HepG2 (cell line): ENCODE measurements at regions not wholly inside any gene's neighbourhood (a gene's known extent, or its start where the extent isn't known, plus 50 kb on each side); places are given as distances from the start of the nearest gene placed in this dataset.
A peak's percentile ranks its signal among the peaks of the same experiment; 100 is the strongest.

Source experiments
- ATAC-seq: fragments of 200-7000 bp; cut with Tn5 transposase; 3 replicates; pipeline ENCODE4 v1.9.1; 2020; ENCODE audit warnings: mild to moderate bottlenecking, moderate library complexity
- BruUV-seq: library from RNA; stranded (reverse); fragments of 400-500 nt; replicated peaks from 2 replicates; lab custom pipeline; 2021; lab: Mats Ljungman, UMichigan
- CTCF ChIA-PET: fragments of 300-600 bp; formaldehyde crosslinking; extraction: SDS; loops from one replicate; lab custom pipeline; 2021; ENCODE audit warnings: low total read pairs, inconsistent platforms, low intra/inter-chr PET ratio; lab: Yijun Ruan, JAX
- POLR2A ChIA-PET: fragments of 350-600 bp; sonication (Branson Sonifier 250); formaldehyde crosslinking; loops from one replicate; lab custom pipeline; 2020; ENCODE audit warnings: antibody characterized with exemption, inconsistent platforms; lab: Yijun Ruan, JAX
- DNase-seq: peaks from one replicate; pipeline ENCODE4 v3.0.0-alpha.2; 2015; ENCODE audit warnings: low spot score
- FAIRE-seq: peaks from 3 replicates; lab custom pipeline; 2011; peaks lifted over from hg19 to GRCh38; lab: Jason Lieb, UNC
- H2AFZ ChIP-seq: one replicate; pipeline ENCODE4 v1.6.1; 2011; ENCODE audit warnings: low read length, inconsistent platforms
- H3K27ac ChIP-seq: fragments of 300-600 bp; 3 replicates; pipeline ENCODE4 v1.8.0; 2011; ENCODE audit warnings: mixed run types, mild to moderate bottlenecking, mixed read lengths, low read length, inconsistent platforms; ENCODE audit not compliant: insufficient read depth; ENCODE audit errors: extremely low read length
- H3K27me3 ChIP-seq, 2 experiments: fragments of 200-600 bp in 1 of 2; 2 replicates in 1 of 2; 3 replicates in 1 of 2; pipeline versions ENCODE4 v1.6.0 to v1.8.0; 2011; ENCODE audit warnings: low read length in 2 of 2, mild to moderate bottlenecking in 2 of 2, moderate library complexity in 2 of 2, inconsistent platforms in 1 of 2; ENCODE audit not compliant: insufficient read depth in 2 of 2, control insufficient read depth in 1 of 2
- H3K36me3 ChIP-seq, 2 experiments: fragments of 200-600 bp in 1 of 2; replicated peaks in 1 of 2; 2 replicates in 1 of 2; 3 replicates in 1 of 2; pipeline versions ENCODE4 v1.5.1 to v1.8.0; 2011; ENCODE audit warnings: low read length in 2 of 2, inconsistent platforms in 1 of 2; ENCODE audit not compliant: insufficient read depth in 2 of 2, control insufficient read depth in 1 of 2
- H3K4me1 ChIP-seq: 2 replicates; pipeline ENCODE4 v1.5.1; 2012; ENCODE audit warnings: low read length, inconsistent platforms; ENCODE audit not compliant: insufficient read depth
- H3K4me2 ChIP-seq: 2 replicates; pipeline ENCODE4 v1.6.0; 2011; ENCODE audit warnings: low read depth, low read length, inconsistent platforms
- H3K4me3 ChIP-seq, 3 experiments: fragments of 200-600 bp in 1 of 3; sonication (generic), shearing (Covaris generic) in 1 of 3; replicated peaks in 1 of 3; 2 replicates each; pipeline ENCODE4 v1.5.1; 2011 to 2016; ENCODE audit warnings: low read length in 3 of 3, inconsistent platforms in 2 of 3, low read depth in 2 of 3, mild to moderate bottlenecking in 2 of 3, control low read depth in 1 of 3, mixed read lengths in 1 of 3; ENCODE audit not compliant: insufficient read depth in 1 of 3
- H3K79me2 ChIP-seq: one replicate; pipeline ENCODE4 v1.6.1; 2011; ENCODE audit warnings: low read length, inconsistent platforms; ENCODE audit not compliant: insufficient read depth
- H3K9ac ChIP-seq: 2 replicates; pipeline ENCODE4 v1.6.0; 2011; ENCODE audit warnings: mild to moderate bottlenecking, low read depth, low read length, inconsistent platforms; ENCODE audit not compliant: insufficient read depth
- H3K9me3 ChIP-seq: 2 replicates; pipeline ENCODE4 v1.5.1; 2012; ENCODE audit warnings: mild to moderate bottlenecking, low read length
- H4K20me1 ChIP-seq: 2 replicates; pipeline ENCODE4 v1.6.0; 2011; ENCODE audit warnings: inconsistent platforms, mild to moderate bottlenecking, low read length, moderate library complexity; ENCODE audit not compliant: insufficient read depth
- CBX5 ChIP-seq: sonication (generic); formaldehyde crosslinking; IDR thresholded peaks from 2 replicates; pipeline ENCODE4 v1.4.0; 2020; ENCODE audit warnings: missing genetic modification reagents, borderline replicate concordance
- CEBPB ChIP-seq: IDR thresholded peaks from 2 replicates; pipeline ENCODE4 v1.6.1; 2011; ENCODE audit warnings: low read depth, low read length, improper control_type of control experiment, borderline replicate concordance
- ISX ChIP-seq: sonication (generic); formaldehyde crosslinking; conservative IDR thresholded peaks from 2 replicates; pipeline ENCODE4 v1.5.0; 2020; ENCODE audit warnings: missing genetic modification reagents
- KLF11 ChIP-seq: IDR thresholded peaks from 2 replicates; pipeline ENCODE4 v1.6.1; 2016; ENCODE audit warnings: missing compliant biosample characterization
- LCORL ChIP-seq, 2 experiments: fragments of 450-650 bp in 1 of 2; sonication (generic) in 1 of 2; formaldehyde crosslinking in 1 of 2; IDR thresholded peaks; 2 replicates each; pipeline versions ENCODE4 v1.5.0 to v1.6.1; 2017 to 2020; ENCODE audit warnings: antibody characterized with exemption in 1 of 2, missing genetic modification reagents in 1 of 2
- SMAD1 ChIP-seq: sonication (generic); formaldehyde crosslinking; IDR thresholded peaks from 2 replicates; pipeline ENCODE4 v1.4.0; 2020; ENCODE audit warnings: missing genetic modification reagents, low read depth, mild to moderate bottlenecking, borderline replicate concordance
- ZBED4 ChIP-seq: sonication (generic); formaldehyde crosslinking; IDR thresholded peaks from 2 replicates; pipeline ENCODE4 v1.4.0; 2020; ENCODE audit warnings: missing genetic modification reagents, borderline replicate concordance
- ZBTB1 ChIP-seq: sonication (generic); formaldehyde crosslinking; IDR thresholded peaks from 2 replicates; pipeline ENCODE4 v1.4.0; 2020; ENCODE audit warnings: missing genetic modification reagents, borderline replicate concordance
- ZNF441 ChIP-seq: sonication (generic); formaldehyde crosslinking; IDR thresholded peaks from 2 replicates; pipeline ENCODE4 v1.7.0; 2021; ENCODE audit warnings: missing genetic modification reagents, borderline replicate concordance
- ZNF841 ChIP-seq: sonication (generic); formaldehyde crosslinking; IDR thresholded peaks from 2 replicates; pipeline ENCODE4 v1.8.1; 2023; ENCODE audit warnings: missing genetic modification reagents, borderline replicate concordance
- WGBS: methylation state at CpG from one replicate; pipeline ENCODE4 v1.1.6; 2017; ENCODE audit warnings: low lambda C conversion rate; 5-methylcytosine and 5-hydroxymethylcytosine counted together
- in situ Hi-C: cut with HindIII; loops from 2 replicates; pipeline ENCODE4 v1.10.0; 2017; ENCODE audit warnings: low pct_unique_long_range_greater_than_20kb; ENCODE audit not compliant: extremely low pct_ligation_motif_present
- intact Hi-C: fragments of 100-400 bp; cut with micrococcal nuclease; formaldehyde crosslinking; loops from one replicate; pipeline ENCODE4 v1.10.0; 2022; ENCODE audit not compliant: unreplicated experiment
- TF ChIP-seq, protein P1 (sequence below): sonication (generic); formaldehyde crosslinking; IDR thresholded peaks from 2 replicates; pipeline ENCODE4 v1.4.0; 2020; ENCODE audit warnings: missing genetic modification reagents
- TF ChIP-seq, protein P2 (sequence below): sonication (generic); formaldehyde crosslinking; IDR thresholded peaks from 2 replicates; pipeline ENCODE4 v1.8.0; 2022; ENCODE audit warnings: mild to moderate bottlenecking, missing genetic modification reagents, borderline replicate concordance

DNA sequence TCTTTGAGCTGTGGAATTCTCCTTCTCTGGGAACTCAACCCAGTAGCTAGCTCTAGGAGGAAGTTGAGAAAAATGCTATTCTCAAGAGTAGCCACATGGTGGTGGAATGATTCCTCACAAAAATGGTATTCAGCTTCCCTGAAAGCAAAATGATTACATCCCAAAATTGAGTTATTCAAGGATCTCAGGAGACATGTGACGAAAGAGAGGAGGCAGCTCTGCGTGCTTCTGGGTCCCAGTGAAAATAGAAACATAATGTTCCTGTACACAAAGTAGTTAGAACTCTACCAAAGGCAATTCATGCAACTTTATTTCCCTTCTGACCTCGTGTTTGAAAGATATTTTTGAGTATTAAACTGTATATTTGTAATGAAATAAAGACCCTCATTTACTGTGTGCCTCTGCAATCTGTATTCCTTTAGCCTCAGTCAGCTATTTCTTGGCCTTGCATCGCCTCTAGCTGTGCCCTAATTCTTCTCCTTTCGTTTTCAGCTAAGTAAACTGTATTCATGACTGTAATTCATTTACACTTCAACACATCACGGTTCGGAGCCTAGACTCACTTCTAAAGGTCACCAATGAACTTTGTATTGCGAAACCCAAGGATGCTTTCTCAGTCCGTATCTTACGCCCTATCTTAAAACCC is 167.3 kb downstream of the FASLG start:
- Histone ChIP-seq H3K36me3 (no peaks in the 10 kb centered on the region), H4K20me1 (no peaks in the 10 kb centered on the region), H3K27me3 (no peaks in the 10 kb centered on the region), H2AFZ (no peak overlapping the region), H3K4me1 (peaks cover 9% of the 10 kb centered on the region), H3K79me2 (no peaks in the 10 kb centered on the region), H3K4me3 (peak overlapping the region in 2 of 3 experiments; percentile 14 to 46; a peak in 2 of 6 replicates), H3K9ac (no peak overlapping the region), H3K4me2 (peak overlapping the region; percentile 54), H3K27ac (no peak overlapping the region), H3K9me3 (no peaks in the 10 kb centered on the region)
- ChIA-PET POLR2A (interaction anchor here (1.9 kb wide), 1 partner anchor 376 kb away, joined by 6 read pairs; no protein-coding TSS in a partner anchor), CTCF (interaction anchor here (1.7 kb wide), 1 partner anchor 376 kb away, joined by 13 read pairs; no protein-coding TSS in a partner anchor)
- no TSS peak for BruUV-seq
- in situ Hi-C loops (no loop called here), intact Hi-C loops (loop anchor here (1.0 to 10.0 kb wide), 2 partner anchors 179 to 376 kb away; no protein-coding TSS in a partner anchor)
- DNase-seq (peak; percentile 21), FAIRE-seq (peak; percentile 81), ATAC-seq (peak; percentile 73)
- 5% methylated on average over 10 of the region's 10 CpGs for WGBS
- TF ChIP-seq KLF11 (CRISPR knock-in tag) (no peak), ZBTB1 (CRISPR knock-in tag) (no peak), SMAD1 (CRISPR knock-in tag) (no peak), ZBED4 (no peak), CBX5 (CRISPR knock-in tag) (no peak), ZNF441 (CRISPR knock-in tag) (no peak), LCORL (IDR thresholded peaks at IDR 0.05) (no peak), LCORL (CRISPR knock-in tag; IDR thresholded peaks at IDR 0.05) (no peak), ISX (CRISPR knock-in tag) (no peak), CEBPB (peak; percentile 65), ZNF841 (CRISPR knock-in tag) (no peak)
- TF ChIP-seq, protein P1, sequence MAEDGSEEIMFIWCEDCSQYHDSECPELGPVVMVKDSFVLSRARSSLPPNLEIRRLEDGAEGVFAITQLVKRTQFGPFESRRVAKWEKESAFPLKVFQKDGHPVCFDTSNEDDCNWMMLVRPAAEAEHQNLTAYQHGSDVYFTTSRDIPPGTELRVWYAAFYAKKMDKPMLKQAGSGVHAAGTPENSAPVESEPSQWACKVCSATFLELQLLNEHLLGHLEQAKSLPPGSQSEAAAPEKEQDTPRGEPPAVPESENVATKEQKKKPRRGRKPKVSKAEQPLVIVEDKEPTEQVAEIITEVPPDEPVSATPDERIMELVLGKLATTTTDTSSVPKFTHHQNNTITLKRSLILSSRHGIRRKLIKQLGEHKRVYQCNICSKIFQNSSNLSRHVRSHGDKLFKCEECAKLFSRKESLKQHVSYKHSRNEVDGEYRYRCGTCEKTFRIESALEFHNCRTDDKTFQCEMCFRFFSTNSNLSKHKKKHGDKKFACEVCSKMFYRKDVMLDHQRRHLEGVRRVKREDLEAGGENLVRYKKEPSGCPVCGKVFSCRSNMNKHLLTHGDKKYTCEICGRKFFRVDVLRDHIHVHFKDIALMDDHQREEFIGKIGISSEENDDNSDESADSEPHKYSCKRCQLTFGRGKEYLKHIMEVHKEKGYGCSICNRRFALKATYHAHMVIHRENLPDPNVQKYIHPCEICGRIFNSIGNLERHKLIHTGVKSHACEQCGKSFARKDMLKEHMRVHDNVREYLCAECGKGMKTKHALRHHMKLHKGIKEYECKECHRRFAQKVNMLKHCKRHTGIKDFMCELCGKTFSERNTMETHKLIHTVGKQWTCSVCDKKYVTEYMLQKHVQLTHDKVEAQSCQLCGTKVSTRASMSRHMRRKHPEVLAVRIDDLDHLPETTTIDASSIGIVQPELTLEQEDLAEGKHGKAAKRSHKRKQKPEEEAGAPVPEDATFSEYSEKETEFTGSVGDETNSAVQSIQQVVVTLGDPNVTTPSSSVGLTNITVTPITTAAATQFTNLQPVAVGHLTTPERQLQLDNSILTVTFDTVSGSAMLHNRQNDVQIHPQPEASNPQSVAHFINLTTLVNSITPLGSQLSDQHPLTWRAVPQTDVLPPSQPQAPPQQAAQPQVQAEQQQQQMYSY (CRISPR knock-in tag): no peak
- TF ChIP-seq, protein P2, sequence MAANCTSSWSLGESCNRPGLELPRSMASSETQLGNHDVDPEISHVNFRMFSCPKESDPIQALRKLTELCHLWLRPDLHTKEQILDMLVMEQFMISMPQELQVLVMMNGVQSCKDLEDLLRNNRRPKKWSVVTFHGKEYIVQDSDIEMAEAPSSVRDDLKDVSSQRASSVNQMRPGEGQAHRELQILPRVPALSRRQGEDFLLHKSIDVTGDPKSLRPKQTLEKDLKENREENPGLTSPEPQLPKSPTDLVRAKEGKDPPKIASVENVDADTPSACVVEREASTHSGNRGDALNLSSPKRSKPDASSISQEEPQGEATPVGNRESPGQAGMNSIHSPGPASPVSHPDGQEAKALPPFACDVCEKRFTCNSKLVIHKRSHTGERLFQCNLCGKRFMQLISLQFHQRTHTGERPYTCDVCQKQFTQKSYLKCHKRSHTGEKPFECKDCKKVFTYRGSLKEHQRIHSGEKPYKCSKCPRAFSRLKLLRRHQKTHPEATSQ (CRISPR knock-in tag): no peak
